Epithelial cell of esophagus (primary cell): ENCODE measurements at regions not wholly inside any gene's neighbourhood (a gene's known extent, or its start where the extent isn't known, plus 50 kb on each side); places are given as distances from the start of the nearest gene placed in this dataset.

ENCODE experiments used
- DNase-seq: peaks from one replicate; pipeline ENCODE4 v3.0.0; 2010; ENCODE audit warnings: low read depth
- H3K4me3 ChIP-seq: 2 replicates; pipeline ENCODE4 v1.5.1; 2011; ENCODE audit warnings: mild to moderate bottlenecking, low read length, control low read depth
- CTCF ChIP-seq: IDR thresholded peaks from 2 replicates; pipeline ENCODE4 v1.5.1; 2011; ENCODE audit warnings: low read depth, mild to moderate bottlenecking, low read length, control low read depth, inconsistent platforms; ENCODE audit not compliant: insufficient read depth; ENCODE audit errors: missing control alignments

GRCh38 chr3:194070634-194071409, 65.1 kb upstream of the HES1 start:
- DNase-seq = peak; percentile 99
- no peak for TF ChIP-seq CTCF
- H3K4me3 ChIP-seq = peak overlapping the region; percentile 13

GRCh38 chr3:194072097-194072428, 63.9 kb upstream of the HES1 start:
- DNase-seq = peak; percentile 17
- no peak for TF ChIP-seq CTCF

GRCh38 chr3:194072691-194073279, 63.2 kb upstream of the HES1 start:
- DNase-seq = no peak
- TF ChIP-seq CTCF = no peak
- H3K4me3 ChIP-seq = no peak overlapping the region

More at GRCh38 chr3:194072097-194072428, 63.9 kb upstream of the HES1 start:
- no peak overlapping the region for H3K4me3 ChIP-seq

GRCh38 chr3:194073926-194074325, 62.0 kb upstream of the HES1 start:
- no peak for TF ChIP-seq CTCF
- no peak for DNase-seq
- no peak overlapping the region for H3K4me3 ChIP-seq

- no peak for DNase-seq
- TF ChIP-seq CTCF = no peak
- H3K4me3 ChIP-seq = no peak overlapping the region
These were observed 60.8 kb upstream of the HES1 start for GRCh38 chr3:194075088-194075615.

GRCh38 chr3:194075802-194076460, 60.0 kb upstream of the HES1 start:
- TF ChIP-seq CTCF = no peak
- H3K4me3 ChIP-seq = no peak overlapping the region
- no peak for DNase-seq
